Stimulated activated CD8-positive, alpha-beta memory T cell treated with anti-CD3 and anti-CD28 coated beads, Interleukin-15, amount 100 ng/mL, for 48 hours (primary cell): ENCODE measurements at regions not wholly inside any gene's neighbourhood (a gene's known extent, or its start where the extent isn't known, plus 50 kb on each side); places are given as distances from the start of the nearest gene placed in this dataset.

Experiments used
- DNase-seq, 2 donors: peaks; one replicate each; pipeline ENCODE4 v3.0.0-alpha.2; 2020; ENCODE audit warnings: low read depth in 2 of 2

DNA sequence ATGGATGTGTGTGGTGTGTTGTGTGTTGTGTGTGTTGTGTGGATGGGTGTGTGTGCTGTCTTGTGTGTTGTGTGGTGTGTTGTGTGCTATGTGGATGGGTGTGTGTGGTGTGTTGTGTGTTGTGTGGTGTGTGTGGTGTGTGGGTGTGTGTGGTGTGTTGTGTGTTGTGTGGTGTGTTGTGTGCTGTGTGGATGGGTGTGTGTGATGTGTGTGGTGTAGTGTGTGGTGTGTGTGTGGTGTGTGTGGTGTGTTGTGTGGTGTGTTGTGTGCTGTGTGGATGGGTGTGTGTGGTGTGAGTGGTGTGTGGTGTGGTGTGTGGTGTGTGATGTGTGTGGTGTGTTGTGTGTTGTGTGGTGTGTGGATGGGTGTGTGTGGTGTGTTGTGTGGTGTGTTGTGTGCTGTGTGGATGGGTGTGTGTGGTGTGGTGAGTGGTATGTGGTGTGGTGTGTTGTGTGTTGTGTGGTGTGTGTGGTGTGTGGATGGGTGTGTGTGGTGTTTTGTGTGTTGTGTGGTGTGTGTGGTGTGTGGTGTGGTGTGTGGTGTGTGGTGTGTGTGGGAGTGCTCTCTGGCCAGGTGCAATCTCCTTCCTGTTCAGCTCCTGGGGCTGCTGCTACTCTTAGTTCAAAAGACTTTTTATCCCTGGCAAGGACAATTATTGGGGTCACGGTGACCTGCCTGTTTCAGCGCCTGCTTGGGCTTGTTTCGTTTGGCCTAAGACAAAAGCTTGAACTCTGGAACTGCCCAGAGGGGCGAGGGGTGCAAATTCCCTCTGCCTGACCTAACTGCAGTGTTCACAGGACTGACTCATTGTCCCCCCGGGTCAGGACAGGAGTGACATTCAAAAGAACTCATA lies 101.1 kb downstream of the UBIAD1 start:
- no peak for DNase-seq

DNA sequence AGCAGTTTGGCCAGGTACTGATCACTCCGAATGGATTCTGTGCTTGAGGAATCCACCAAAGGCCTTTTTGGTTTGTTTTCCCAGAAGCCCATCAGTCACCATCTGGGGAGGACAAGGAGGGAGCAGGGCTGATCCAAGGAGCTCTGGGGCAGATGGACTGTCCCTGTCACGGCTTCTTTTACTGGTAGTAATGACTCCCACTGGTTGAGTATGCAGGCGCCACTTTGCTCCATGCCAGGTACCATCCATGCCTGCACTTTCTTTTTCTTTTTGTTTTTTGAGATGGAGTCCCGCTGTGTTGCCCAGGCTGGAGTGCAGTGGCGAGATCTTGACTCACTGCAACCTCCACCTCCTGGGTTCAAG lies 101.7 kb downstream of the UBIAD1 start:
- no peak for DNase-seq

- DNase-seq: no peak
Observed at GRCh38 chr1:11377001-11377583, 101.9 kb upstream of the DISP3 start.

- no peak for DNase-seq
Observed at GRCh38 chr1:11377954-11378353, 101.0 kb upstream of the DISP3 start.

- no peak for DNase-seq
Observed at GRCh38 chr1:11379851-11380250, 99.1 kb upstream of the DISP3 start.

DNA sequence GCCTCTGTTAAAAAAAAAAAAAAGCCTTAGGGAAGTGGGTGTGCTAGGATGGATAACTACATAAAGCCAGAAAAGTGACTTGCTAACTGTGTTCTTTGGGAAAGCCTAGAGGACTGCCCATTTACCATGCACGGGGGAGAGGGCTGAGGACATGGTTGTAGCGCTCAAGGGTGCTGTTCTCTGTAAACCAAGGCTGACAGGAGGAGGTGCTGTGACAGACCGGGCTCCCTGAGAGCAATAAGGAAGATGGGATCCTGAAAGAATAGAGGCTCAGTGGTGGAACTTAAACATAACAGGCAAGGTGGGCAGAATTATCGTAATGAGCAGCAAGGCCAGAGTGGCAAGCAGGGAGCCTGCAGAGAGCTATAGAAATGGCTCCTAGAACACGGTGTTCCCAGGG lies 98.5 kb upstream of the DISP3 start:
- no peak for DNase-seq

DNA sequence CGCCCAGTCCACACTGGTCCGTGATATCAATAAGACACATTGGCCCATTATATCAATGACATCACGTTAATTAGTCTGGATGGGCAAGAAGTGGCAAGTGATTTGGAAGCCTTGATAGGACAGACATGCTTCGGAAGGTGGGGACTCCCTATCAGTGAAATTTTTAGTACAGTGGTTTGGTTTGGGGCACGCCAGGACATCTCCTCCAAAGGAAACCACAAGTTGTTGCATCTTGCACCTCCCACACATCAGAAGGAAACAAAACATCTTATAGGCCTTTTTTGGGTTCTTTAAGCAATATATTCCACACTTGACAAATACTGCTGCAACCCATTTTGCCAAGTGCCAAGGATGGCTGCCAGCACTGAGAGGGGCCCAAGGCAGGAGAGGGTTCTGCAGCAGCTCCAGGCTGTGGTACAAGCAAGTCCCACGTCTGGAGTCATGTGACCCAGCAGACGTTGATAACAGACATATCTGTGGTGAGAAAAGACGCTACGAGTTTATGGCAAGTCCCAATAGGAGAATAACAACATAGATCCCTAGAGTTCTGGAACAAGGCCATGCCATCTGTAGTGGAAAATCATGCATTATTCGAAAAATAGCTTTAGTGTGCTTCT lies 95.3 kb upstream of the DISP3 start:
- no peak for DNase-seq

GRCh38 chr1:11384170-11384554 lies 94.8 kb upstream of the DISP3 start:
- no peak for DNase-seq

DNA sequence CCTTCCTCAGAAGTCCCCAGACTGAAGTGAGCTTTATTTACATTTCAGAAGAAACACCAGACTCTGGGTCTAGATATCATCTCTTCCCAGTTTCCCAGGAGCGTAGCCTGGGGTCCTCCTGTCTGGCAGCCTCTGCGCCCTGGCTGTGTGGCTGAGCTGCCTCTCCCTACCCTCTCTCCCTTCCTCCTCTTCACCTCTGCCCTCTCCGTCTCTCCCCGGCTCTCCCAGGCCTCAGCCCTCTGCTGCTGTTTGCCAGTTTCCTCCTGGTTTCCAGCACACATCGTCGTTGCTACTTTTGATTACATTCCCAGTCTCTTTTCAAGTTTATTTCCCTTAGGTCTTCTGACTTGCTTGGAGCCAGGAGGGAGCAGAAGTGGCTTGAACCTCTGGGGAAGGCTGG lies 91.1 kb upstream of the DISP3 start:
- no peak for DNase-seq

DNA sequence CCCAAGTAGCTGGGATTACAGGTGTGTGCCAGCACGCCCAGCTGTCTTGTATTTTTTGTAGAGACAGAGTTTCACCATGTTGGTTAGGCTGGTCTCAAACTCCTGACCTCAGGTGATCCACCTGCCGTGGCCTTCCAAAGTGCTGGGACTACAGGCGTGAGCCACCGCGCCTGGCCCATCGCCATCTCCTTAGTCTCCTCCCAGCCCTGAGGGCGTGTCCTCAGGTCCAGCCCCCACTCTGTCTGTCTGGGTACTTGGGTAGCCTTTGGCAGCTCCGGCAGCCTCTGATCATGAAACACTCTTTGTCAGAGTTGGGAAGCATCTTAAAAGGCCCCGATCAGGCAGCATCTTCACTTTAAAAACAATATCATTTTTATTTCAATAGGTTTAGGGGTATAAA lies 90.3 kb upstream of the DISP3 start:
- DNase-seq: no peak

DNA sequence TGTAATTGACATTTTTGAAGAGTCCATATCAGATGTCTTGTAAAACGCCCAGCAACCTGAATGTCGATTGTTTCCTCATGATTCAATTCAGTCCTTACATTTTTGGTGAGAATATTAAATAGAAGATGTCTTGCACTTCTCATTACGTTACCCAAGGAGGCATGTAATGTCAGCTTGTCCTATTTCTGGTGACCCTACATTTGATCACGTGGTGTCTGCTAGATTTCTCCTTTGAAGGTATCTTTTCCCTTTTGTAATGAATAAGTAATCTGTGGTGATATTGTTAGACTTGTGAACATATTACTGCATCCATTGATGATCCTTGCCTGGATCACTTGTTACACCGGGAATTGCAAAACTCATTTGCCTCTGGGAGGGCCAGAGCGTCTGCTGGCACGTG lies 87.6 kb upstream of the DISP3 start:
- no peak for DNase-seq

DNA sequence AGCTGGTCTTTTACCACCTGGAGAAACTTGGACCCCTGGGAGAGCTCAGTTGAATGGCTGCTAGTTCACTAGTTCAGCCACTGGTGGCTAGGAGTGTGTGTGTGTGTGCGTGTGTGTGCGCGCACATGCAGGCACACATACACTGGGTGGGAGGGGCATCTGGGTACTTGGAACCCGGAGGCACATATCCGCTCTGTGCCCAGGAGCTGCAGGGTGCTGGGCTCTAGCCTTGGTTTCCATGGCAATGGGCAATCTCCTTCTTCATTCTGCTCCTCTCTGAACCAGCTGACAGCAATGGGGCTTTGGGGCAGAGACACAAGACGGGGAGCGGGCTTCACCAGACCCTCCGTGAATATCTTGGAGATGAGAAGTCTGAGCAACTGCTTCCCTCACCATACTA lies 87.1 kb upstream of the DISP3 start:
- DNase-seq: no peak

- no peak for DNase-seq
Observed at GRCh38 chr1:11394592-11395245, 84.2 kb upstream of the DISP3 start.

GRCh38 chr1:11395616-11396015 lies 83.3 kb upstream of the DISP3 start:
- DNase-seq: no peak

DNA sequence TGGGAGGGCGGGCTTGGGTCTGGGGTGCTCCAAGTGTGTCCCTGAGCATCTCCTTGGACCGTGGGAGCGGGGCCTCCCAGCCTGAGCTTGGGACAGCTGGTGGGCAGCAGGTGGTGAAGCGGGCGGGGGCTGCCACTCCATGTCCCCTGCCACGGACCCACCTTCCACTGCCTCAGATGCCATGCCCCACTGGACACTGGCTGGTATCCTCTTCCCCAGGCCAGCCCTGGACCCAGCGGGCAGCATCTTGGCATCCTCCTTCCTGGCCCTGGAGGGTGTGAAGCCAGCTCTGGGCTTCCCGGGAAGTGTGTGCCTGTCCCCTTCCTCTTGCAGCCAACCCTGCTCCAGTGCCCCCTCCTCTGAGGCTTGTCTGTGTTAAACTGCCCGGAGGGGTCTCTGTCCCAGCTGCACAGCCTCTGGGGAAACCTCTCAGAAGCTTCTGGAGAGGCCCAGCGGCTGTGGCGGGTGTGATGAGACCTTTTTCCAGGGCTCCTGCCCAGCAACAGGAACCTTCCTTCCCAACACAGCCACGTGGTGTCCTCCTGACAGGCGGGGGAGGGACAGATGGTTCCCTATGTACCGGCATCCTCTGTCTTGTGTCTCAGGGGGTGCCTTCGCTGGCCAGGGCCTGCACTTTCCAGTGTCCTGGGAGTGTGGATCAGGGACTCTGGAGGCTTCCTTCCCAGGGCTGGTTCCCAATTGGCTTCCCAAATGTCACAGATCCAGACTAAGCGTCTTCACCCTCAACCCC lies 81.6 kb upstream of the DISP3 start:
- DNase-seq: no peak

DNA sequence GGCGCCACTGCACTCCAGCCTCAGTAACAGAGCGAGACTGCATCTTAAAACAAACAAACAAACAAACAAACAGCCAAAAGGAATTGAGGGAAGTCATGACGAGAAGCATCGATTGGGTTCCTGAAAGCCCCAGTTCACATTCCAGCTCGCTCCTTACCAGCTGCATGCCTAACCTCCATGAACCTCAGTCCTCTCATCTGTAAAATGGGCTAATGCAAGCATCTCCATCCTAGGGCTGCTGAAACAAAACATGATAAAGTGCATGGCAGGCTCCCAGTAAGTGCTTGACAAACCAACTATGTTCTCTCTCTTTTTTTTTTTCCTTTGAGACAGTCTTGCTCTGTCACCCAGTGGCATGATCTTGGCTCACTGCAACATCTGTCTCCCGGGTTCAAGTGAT lies 79.7 kb upstream of the DISP3 start:
- no peak for DNase-seq

- no peak for DNase-seq
Observed at GRCh38 chr1:11400155-11400554, 78.8 kb upstream of the DISP3 start.

- no peak for DNase-seq
Observed at GRCh38 chr1:11400567-11400966, 78.4 kb upstream of the DISP3 start.

GRCh38 chr1:11406845-11407244 lies 72.1 kb upstream of the DISP3 start:
- DNase-seq: no peak

DNA sequence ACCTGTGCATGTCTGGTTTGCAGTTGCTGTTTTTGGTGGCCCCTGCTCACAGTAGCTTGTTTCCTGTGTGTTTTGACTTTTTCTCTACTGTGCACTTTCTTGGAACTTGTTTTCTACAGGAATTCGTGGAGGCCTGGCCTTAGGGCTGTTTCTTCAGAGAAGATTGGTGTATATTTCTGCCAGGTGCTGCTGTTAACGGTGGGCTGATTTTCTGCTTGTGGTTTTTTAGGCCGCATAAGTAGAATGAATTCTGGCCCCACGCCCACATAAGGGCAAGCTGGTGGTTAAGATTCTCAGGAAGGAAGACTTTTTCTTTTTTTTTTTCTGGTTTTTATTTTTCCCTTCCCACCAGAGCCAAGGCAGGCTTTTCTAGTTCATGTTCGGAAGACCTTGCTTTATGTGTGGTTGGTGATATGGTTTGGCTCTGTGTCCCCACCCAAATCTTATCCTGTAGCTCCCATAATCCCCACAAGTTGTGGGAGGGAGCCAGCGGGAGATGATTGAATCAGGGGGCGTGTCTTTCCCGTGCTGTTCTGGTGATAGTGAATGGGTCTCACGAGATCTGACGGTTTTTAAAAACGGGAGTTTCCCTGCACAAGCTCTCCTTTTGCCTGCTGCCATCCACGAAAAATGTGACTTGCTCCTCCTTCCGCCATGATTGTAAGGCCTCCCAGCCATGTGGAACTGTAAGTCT lies 71.5 kb upstream of the DISP3 start:
- peak; percentile 17 to 50 for DNase-seq

DNA sequence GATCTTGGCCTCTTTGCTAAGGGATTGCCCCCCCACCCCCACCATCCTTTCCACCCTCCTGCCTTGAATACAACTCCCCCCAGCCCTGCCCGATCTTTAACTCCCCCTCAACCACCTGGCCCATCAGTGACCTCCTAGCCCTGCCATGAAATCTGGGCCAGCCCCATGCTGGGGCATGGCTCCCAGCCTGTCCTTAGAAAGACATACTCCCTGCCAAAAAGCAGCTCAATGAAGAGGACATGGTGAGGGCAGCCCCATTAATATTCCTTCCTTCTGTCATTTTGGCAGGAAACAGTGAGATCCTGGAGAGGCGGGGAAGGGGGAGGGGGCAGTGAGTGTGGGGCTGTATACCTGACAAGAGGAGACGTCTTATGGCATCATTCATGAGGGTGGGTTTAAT lies 66.8 kb upstream of the DISP3 start:
- no peak for DNase-seq
